Mucosa of stomach (tissue), 1 donor: ENCODE measurements at regions not wholly inside any gene's neighbourhood (a gene's known extent, or its start where the extent isn't known, plus 50 kb on each side); places are given as distances from the start of the nearest gene placed in this dataset.

ENCODE experiments used
- H3K27me3 ChIP-seq: one replicate; pipeline ENCODE4 v1.7.0; 2013; ENCODE audit warnings: mild to moderate bottlenecking, low read length; ENCODE audit not compliant: control insufficient read depth, insufficient read depth
- H3K36me3 ChIP-seq: one replicate; pipeline ENCODE4 v1.7.0; 2013; ENCODE audit warnings: low read length; ENCODE audit not compliant: control insufficient read depth, insufficient read depth
- H3K4me1 ChIP-seq: one replicate; pipeline ENCODE4 v1.7.0; 2013; ENCODE audit warnings: mild to moderate bottlenecking, low read length; ENCODE audit not compliant: control insufficient read depth, insufficient read depth
- H3K4me3 ChIP-seq: one replicate; pipeline ENCODE4 v1.7.0; 2013; ENCODE audit warnings: low read length
- H3K9ac ChIP-seq: one replicate; pipeline ENCODE4 v1.7.0; 2013; ENCODE audit warnings: mild to moderate bottlenecking, low read length, moderate library complexity
- H3K9me3 ChIP-seq: one replicate; pipeline ENCODE4 v1.7.0; 2013; ENCODE audit warnings: mild to moderate bottlenecking, low read length, moderate library complexity; ENCODE audit not compliant: control insufficient read depth
- donor health status: Pancreatic carcinoma.

DNA sequence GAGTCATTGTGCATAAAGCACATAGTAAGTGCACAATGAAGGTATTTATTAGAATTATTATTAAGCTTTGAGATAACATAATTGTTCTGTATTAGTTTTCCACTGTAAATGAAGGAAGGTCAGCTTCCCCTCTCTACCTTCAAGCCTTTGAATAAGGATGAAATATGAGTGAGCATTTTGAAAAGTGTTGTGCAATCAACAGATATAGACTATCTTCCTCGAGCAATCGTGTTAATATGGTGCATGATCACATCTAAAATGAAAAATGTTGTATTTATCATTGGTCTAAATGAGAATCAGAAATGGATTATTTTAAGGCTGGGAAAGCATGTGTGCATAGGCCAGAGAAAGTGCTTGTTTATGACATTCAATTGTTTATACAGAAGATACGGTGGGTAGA is 1474.6 kb upstream of the TENM3 start:
- no peaks in the 10 kb centered on the region for H3K9me3 ChIP-seq
- no peaks in the 10 kb centered on the region for H3K27me3 ChIP-seq
- no peak overlapping the region for H3K9ac ChIP-seq
- H3K4me1 ChIP-seq: no peaks in the 10 kb centered on the region
- H3K4me3 ChIP-seq: no peak overlapping the region
- H3K36me3 ChIP-seq: no peaks in the 10 kb centered on the region

DNA sequence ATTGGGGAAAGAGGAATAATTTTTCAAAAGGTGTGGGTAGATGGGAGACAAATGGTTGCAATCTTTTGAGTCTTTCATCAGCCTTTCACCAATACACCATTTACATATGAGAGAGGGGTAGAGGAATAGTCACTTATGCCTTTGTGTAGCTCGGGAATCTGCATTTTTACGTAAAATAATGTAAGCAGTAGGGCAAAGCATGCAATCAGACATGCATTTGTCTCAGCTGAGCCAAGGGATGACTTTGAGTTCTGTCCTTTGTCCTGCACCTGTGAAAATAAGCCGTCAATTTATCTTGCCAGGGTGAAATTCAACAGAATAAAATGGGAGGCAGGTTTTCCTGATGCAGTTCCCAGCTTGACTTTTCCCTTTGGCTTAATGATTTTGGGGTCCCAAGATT is 1473.4 kb upstream of the TENM3 start:
- Histone ChIP-seq H3K4me1 (no peaks in the 10 kb centered on the region), H3K27me3 (no peaks in the 10 kb centered on the region), H3K9ac (no peak overlapping the region), H3K9me3 (no peaks in the 10 kb centered on the region), H3K36me3 (no peaks in the 10 kb centered on the region), H3K4me3 (no peak overlapping the region)

DNA sequence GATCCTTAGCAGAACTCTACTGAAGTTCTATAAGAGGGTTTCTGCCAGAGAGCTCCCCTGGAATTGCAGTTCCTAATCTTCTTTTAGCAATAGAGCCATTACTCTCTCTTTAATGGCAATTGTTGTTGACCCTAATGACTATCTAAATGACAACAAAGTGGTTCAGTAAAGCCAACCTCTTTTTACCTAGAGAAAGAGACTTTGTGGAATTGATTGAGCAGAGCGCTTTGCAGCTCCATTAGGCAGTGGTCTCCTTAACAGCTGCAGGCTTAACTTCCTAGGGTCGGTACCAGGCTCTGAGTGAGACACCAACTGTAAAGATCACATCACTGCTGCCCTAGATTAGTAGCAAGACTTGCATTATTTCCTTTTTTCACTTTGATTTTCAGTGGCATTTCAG is 1472.9 kb upstream of the TENM3 start:
- H3K4me1 ChIP-seq: no peaks in the 10 kb centered on the region
- no peaks in the 10 kb centered on the region for H3K36me3 ChIP-seq
- H3K9ac ChIP-seq: no peak overlapping the region
- no peaks in the 10 kb centered on the region for H3K27me3 ChIP-seq
- H3K4me3 ChIP-seq: no peak overlapping the region
- H3K9me3 ChIP-seq: no peaks in the 10 kb centered on the region

DNA sequence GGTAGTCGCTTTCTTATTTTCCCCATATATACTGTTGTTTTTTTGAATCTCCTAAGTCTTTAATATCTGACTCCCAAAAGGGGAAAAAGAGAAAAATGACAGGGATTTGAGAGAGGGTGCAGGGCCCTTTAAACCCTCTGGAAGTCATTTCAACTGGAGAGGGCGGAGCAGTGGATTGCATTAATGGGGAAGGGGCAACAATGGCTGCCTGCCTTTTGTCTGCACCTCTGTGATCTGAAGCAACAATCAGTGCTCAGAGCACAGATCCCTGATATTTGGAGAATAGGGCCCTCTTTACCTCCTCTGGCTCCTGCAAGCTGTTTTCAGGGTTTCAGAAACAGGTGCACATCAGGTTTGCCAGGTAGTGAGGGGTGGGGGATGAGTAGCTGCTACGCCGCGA is 1458.3 kb upstream of the TENM3 start:
- Histone ChIP-seq H3K27me3 (no peaks in the 10 kb centered on the region), H3K4me1 (no peaks in the 10 kb centered on the region), H3K36me3 (no peaks in the 10 kb centered on the region)

DNA sequence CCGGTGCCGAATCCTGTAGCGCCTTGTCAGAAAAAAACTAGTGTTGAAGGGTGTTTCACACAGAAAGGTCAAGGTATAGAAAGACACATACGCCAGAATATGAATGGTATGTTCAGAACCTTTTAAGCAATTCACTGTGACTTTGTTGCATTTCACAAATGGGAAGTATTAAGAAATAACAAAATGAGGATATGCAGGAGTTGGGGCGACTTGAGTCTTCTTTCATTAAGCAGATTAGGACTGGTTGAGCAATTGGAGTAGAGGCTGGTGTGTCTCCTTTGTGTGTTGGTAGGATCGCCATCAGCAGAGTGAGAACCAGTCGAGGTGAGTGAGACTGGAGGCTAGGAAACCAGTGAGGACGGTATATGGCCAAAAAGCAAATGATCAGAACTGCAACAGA is 1454.5 kb upstream of the TENM3 start:
- Histone ChIP-seq H3K36me3 (no peaks in the 10 kb centered on the region), H3K9ac (no peak overlapping the region), H3K27me3 (no peaks in the 10 kb centered on the region), H3K4me3 (no peak overlapping the region), H3K4me1 (no peaks in the 10 kb centered on the region), H3K9me3 (no peaks in the 10 kb centered on the region)

More for the DNA sequence above, 1458.3 kb upstream of the TENM3 start:
- Histone ChIP-seq H3K4me3 (no peak overlapping the region), H3K9me3 (no peaks in the 10 kb centered on the region), H3K9ac (no peak overlapping the region)

DNA sequence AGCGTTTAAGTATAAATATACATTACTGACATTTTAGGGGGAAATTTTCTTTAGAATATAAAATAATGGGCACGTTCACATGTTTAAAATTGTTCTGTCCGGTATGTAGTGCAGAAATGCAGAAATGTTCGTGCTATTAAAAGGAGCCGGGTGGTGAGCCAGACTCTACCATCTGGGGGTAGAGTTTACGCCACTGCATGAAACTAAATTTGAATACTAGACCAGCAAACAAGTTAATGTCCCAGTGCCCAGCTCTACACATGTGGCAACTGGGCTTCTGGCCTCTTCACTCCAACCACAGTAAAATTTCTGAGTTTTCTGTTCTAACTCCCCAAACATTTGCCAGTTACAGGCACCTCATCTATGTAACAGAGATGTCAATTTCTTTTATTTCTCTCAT is 1453.3 kb upstream of the TENM3 start:
- no peaks in the 10 kb centered on the region for H3K4me1 ChIP-seq
- H3K9ac ChIP-seq: no peak overlapping the region
- no peaks in the 10 kb centered on the region for H3K27me3 ChIP-seq
- H3K9me3 ChIP-seq: no peaks in the 10 kb centered on the region
- no peak overlapping the region for H3K4me3 ChIP-seq
- H3K36me3 ChIP-seq: no peaks in the 10 kb centered on the region

DNA sequence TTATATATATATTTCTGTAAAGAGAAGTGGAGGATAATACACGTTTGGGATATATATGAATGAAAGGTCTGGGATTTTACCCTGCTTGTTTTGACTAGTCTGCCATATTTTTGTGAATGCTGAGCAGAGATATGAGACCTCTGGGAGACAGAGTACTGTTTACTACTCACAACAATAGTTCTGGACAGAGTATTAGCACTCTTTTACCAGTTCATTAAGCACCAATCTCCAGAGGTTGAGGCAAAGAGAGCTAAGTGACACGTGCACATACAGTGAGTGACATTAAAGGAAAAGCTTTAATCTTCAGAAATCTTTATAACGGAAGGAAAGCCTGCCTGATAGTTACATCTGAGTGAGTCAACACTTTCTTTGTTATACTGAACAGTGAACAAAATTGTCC is 1452.7 kb upstream of the TENM3 start:
- Histone ChIP-seq H3K36me3 (no peaks in the 10 kb centered on the region), H3K4me3 (no peak overlapping the region), H3K4me1 (no peaks in the 10 kb centered on the region), H3K9me3 (no peaks in the 10 kb centered on the region), H3K9ac (no peak overlapping the region), H3K27me3 (no peaks in the 10 kb centered on the region)

DNA sequence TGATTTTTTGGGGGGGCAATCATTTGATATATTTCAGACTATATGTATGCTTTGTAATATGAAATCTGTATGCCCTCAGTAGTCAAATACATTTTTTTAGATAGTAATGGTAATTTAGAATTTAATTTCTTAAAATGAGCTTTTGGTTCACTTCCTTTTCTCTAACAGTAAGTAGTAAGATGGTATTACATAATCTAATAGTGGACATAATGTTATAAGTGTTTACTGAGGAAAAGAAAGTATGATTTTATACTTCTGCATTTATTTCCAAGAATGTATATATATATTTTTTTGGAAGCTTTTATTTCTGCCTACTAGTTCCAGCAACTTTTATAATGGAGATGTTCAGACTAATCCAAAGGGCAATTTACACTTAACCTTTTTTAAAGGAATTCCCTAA is 1450.7 kb upstream of the TENM3 start:
- no peak overlapping the region for H3K9ac ChIP-seq
- no peaks in the 10 kb centered on the region for H3K36me3 ChIP-seq
- no peak overlapping the region for H3K4me3 ChIP-seq
- H3K9me3 ChIP-seq: no peaks in the 10 kb centered on the region
- H3K27me3 ChIP-seq: no peaks in the 10 kb centered on the region
- no peaks in the 10 kb centered on the region for H3K4me1 ChIP-seq

DNA sequence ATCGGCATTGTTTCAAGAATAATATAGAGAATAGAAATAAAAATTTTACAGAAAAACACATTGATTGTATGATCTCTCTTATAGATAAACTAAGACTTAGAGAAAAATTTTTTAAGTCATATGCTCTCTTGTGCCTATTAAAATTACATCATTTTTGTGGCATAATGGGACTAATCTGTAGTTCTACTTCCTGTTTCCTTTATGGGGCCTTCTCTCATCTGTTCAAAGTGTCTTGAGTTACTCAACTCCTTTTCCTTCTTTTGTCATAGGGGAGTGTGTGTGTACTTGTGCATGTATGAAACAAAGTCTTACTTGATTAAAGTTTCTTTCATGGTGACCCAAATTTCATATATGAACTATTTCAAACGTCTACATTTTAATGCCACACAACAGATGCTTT is 1448.9 kb upstream of the TENM3 start:
- Histone ChIP-seq H3K4me1 (no peaks in the 10 kb centered on the region), H3K4me3 (no peak overlapping the region), H3K36me3 (no peaks in the 10 kb centered on the region), H3K9ac (no peak overlapping the region), H3K9me3 (no peaks in the 10 kb centered on the region), H3K27me3 (no peaks in the 10 kb centered on the region)

DNA sequence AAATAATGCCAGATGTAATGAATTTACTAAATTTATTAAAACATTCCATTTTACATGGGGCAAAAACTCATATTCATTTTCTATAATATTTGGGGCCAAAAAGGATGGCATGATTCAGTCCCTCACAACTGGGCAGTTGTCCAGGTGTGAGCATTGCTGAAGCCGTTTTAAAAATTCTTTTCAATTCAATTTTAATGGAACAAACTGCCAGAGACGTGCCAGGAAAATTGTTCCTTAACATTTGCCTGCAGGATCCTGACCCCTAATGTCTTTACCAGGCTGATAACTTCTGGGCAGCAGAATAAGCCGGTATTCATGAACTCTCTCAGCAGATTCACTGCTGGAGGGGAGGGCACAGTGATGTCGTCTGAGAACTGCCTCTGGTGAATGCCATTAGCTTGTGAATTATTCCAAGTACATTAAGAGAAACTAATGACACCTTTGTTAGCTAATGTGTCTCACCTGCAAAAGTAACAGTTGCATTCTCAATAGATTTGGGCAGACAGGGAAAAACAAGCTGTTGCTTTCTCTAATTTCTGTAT is 1445.1 kb upstream of the TENM3 start:
- Histone ChIP-seq H3K36me3 (no peaks in the 10 kb centered on the region), H3K4me1 (no peaks in the 10 kb centered on the region), H3K9ac (no peak overlapping the region), H3K9me3 (no peaks in the 10 kb centered on the region), H3K4me3 (no peak overlapping the region), H3K27me3 (no peaks in the 10 kb centered on the region)

DNA sequence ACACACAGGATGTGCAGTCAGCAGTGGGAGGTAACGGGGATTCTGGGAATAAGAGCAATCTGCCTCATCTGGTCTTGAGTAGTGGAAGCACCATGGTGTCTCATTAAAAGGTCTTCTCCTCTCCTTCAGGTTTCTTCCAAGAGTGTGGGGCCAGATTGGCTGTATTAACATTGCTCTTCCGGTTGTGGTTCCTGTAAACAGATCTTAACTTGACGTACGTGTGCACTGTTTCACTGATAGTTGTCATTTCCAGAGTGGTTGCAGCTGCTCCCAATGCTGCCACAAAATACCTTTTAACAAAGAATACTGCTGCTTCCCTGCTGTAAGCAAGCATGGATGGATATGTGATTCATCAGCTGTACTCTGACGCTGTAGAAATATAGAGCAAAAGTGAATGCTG is 1443.4 kb upstream of the TENM3 start:
- H3K4me1 ChIP-seq: no peaks in the 10 kb centered on the region
- H3K9ac ChIP-seq: no peak overlapping the region
- no peaks in the 10 kb centered on the region for H3K27me3 ChIP-seq
- no peak overlapping the region for H3K4me3 ChIP-seq
- no peaks in the 10 kb centered on the region for H3K9me3 ChIP-seq
- H3K36me3 ChIP-seq: no peaks in the 10 kb centered on the region

DNA sequence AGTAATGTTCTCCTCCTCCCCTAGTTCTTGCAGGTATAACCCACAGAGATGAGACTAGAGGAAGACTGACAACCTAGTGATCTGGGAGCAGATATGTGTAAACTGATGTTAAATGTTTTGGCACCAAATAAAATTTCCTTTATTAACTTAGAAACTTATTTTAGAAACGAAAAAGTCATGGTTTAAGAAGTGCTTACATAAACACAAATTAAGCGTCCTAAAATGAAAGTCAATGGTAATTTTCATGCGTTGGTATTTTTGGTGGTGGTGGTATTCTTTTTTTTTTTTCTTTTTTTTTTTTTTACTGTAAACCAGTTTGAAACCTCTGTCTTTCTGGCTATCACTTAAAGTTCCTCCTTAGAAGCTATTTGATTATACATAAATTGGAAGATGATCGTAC is 1438.1 kb upstream of the TENM3 start:
- H3K9ac ChIP-seq: no peak overlapping the region

DNA sequence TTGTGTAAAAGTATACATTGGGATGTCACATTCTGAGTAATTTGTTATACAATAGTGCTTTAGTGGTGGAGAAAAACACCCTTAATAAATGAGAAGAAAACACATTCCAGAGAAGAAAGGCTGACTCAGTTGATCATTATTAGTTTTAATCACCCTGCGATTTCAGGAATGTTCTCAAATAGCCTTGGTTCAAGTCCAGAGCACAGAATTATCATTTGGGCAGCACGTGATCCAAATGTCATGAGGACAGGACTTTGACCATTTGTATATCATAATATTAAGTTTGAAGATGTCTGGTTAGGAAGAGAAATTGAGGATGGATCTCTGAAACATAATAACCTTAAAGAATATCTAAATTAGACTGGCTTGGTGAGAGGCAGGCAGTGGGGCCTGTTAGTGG is 1434.3 kb upstream of the TENM3 start:
- H3K9me3 ChIP-seq: no peaks in the 10 kb centered on the region
- H3K4me1 ChIP-seq: no peaks in the 10 kb centered on the region
- no peak overlapping the region for H3K9ac ChIP-seq
- H3K36me3 ChIP-seq: no peaks in the 10 kb centered on the region
- no peaks in the 10 kb centered on the region for H3K27me3 ChIP-seq
- H3K4me3 ChIP-seq: no peak overlapping the region

More for the DNA sequence above, 1438.1 kb upstream of the TENM3 start:
- Histone ChIP-seq H3K27me3 (no peaks in the 10 kb centered on the region), H3K36me3 (no peaks in the 10 kb centered on the region), H3K9me3 (no peaks in the 10 kb centered on the region), H3K4me1 (no peaks in the 10 kb centered on the region), H3K4me3 (no peak overlapping the region)
